ENCODE measurements at regions not wholly inside any gene's neighbourhood (a gene's known extent, or its start where the extent isn't known, plus 50 kb on each side); places are given as distances from the start of the nearest gene placed in this dataset.

GRCh38 chr7:42405782-42406181, 168.8 kb upstream of the GLI3 start:
- no peaks in the 10 kb centered on the region for H3K9me3 ChIP-seq
- H3K36me3 ChIP-seq = no peaks in the 10 kb centered on the region
- H3K27ac ChIP-seq = no peak overlapping the region
- ATAC-seq = no peak
- TF ChIP-seq POLR2A (IDR thresholded peaks at IDR 0.05) (no peak), EP300 (IDR thresholded peaks at IDR 0.05) (no peak), POLR2AphosphoS5 (IDR thresholded peaks at IDR 0.05) (no peak)
- TF ChIP-seq, protein P1, sequence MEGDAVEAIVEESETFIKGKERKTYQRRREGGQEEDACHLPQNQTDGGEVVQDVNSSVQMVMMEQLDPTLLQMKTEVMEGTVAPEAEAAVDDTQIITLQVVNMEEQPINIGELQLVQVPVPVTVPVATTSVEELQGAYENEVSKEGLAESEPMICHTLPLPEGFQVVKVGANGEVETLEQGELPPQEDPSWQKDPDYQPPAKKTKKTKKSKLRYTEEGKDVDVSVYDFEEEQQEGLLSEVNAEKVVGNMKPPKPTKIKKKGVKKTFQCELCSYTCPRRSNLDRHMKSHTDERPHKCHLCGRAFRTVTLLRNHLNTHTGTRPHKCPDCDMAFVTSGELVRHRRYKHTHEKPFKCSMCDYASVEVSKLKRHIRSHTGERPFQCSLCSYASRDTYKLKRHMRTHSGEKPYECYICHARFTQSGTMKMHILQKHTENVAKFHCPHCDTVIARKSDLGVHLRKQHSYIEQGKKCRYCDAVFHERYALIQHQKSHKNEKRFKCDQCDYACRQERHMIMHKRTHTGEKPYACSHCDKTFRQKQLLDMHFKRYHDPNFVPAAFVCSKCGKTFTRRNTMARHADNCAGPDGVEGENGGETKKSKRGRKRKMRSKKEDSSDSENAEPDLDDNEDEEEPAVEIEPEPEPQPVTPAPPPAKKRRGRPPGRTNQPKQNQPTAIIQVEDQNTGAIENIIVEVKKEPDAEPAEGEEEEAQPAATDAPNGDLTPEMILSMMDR (IDR thresholded peaks at IDR 0.05) = no peak
- H3K4me3 ChIP-seq = no peak overlapping the region
- WGBS, 2 donors (ENCODE audit: low coverage in 1 of 2) = 82 to 100% methylated on average over 1 of the region's 1 CpG
- no peaks in the 10 kb centered on the region for H3K27me3 ChIP-seq
- no peaks in the 10 kb centered on the region for H3K4me1 ChIP-seq

GRCh38 chr7:42403831-42404230, 166.8 kb upstream of the GLI3 start:
- no peaks in the 10 kb centered on the region for H3K9me3 ChIP-seq
- no peaks in the 10 kb centered on the region for H3K4me1 ChIP-seq
- TF ChIP-seq POLR2AphosphoS5 (IDR thresholded peaks at IDR 0.05) (no peak), EP300 (IDR thresholded peaks at IDR 0.05) (no peak), POLR2A (IDR thresholded peaks at IDR 0.05) (no peak)
- TF ChIP-seq, protein P1 (IDR thresholded peaks at IDR 0.05) = no peak
- H3K36me3 ChIP-seq = no peaks in the 10 kb centered on the region
- ATAC-seq = no peak
- no peak overlapping the region for H3K4me3 ChIP-seq
- no peak overlapping the region for H3K27ac ChIP-seq
- no peaks in the 10 kb centered on the region for H3K27me3 ChIP-seq
- WGBS, 2 donors (ENCODE audit: low coverage in 1 of 2) = 71% methylated on average over 1 of the region's 1 CpG; no CpG with 5 or more reads in 1 of the 2 donors

DNA sequence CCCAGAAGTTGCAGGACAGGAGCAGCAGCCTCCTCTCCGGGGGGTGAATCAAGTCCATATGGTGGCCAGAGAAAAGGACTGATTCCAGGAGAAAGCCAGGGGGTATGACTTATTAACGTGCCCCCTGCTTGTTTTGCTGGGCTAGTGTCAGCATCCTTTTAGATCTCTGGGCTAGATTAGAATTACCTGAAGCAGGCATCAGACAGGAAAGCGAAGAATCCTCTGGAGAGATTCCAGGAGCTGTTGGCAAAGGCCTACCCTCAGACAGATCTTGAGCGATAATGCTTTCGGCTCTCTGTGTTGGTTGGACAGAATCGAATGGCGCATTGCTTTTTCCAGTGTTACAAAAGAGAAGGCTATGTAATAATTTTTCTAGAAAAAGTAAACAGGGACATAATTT, 164.0 kb upstream of the GLI3 start:
- H3K4me1 ChIP-seq = no peaks in the 10 kb centered on the region
- H3K27ac ChIP-seq = no peak overlapping the region
- ATAC-seq = no peak
- H3K27me3 ChIP-seq = no peaks in the 10 kb centered on the region
- TF ChIP-seq, protein P1 (IDR thresholded peaks at IDR 0.05) = no peak
- TF ChIP-seq POLR2A (IDR thresholded peaks at IDR 0.05) = no peak
- 89 to 94% methylated on average over 6 to 7 of the region's 7 CpGs for WGBS, 2 donors (ENCODE audit: low coverage in 1 of 2)
- H3K4me3 ChIP-seq = no peak overlapping the region
- H3K36me3 ChIP-seq = no peaks in the 10 kb centered on the region
- H3K9me3 ChIP-seq = no peaks in the 10 kb centered on the region

DNA sequence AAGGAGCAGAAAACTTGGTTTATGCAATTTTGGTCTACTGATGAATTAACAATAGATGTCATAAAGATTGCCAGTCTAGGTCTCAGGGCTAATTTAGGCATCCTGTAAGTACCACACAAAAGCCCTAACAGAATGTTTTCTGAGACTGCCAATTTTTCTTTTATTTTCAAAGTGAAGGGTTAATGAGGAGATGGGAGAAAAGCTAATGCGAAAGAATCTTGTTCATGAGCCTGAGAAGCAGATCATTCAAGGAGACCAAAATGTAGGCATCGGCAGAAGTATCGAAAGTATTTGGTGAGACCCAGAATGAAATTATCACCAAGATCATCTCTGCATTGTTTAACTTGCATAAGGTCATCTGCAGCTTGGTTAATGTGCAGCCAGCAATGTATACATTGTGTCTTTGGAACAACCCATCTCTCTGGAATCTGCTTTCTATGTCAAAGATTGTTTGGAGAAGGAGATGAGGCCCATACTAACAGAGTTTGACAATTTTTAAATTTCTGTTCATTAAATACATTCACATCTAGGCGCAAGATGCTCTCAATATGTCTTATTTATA, 163.3 kb upstream of the GLI3 start:
- no peaks in the 10 kb centered on the region for H3K27me3 ChIP-seq
- no peak overlapping the region for H3K4me3 ChIP-seq
- no peaks in the 10 kb centered on the region for H3K36me3 ChIP-seq
- no peak for TF ChIP-seq POLR2AphosphoS5 (IDR thresholded peaks at IDR 0.05)
- no peak for TF ChIP-seq POLR2A (IDR thresholded peaks at IDR 0.05)
- no peak for TF ChIP-seq EP300 (IDR thresholded peaks at IDR 0.05)
- H3K4me1 ChIP-seq = peaks cover 0 to 4% (median 0%) of the 10 kb centered on the region in 3 donors
- H3K27ac ChIP-seq = no peak overlapping the region
- no peak for ATAC-seq
- no peaks in the 10 kb centered on the region for H3K9me3 ChIP-seq
- 76 to 89% methylated on average over 4 of the region's 4 CpGs for WGBS, 2 donors (ENCODE audit: low coverage in 1 of 2)

GRCh38 chr7:42395607-42396006, 158.6 kb upstream of the GLI3 start:
- Histone ChIP-seq H3K36me3 (no peaks in the 10 kb centered on the region), H3K4me3 (no peak overlapping the region), H3K27me3 (no peaks in the 10 kb centered on the region), H3K4me1 (peaks cover 0 to 4% (median 0%) of the 10 kb centered on the region in 3 donors), H3K27ac (no peak overlapping the region), H3K9me3 (no peaks in the 10 kb centered on the region)
- ATAC-seq = no peak
- TF ChIP-seq EP300 (IDR thresholded peaks at IDR 0.05) = no peak
- TF ChIP-seq, protein P1 (IDR thresholded peaks at IDR 0.05) = no peak
- TF ChIP-seq POLR2A (IDR thresholded peaks at IDR 0.05) = no peak
- no peak for TF ChIP-seq POLR2AphosphoS5 (IDR thresholded peaks at IDR 0.05)

Measured in gastroesophageal sphincter (tissue), 4 donors.